Fibroblast of lung (primary cell): ENCODE measurements at regions not wholly inside any gene's neighbourhood (a gene's known extent, or its start where the extent isn't known, plus 50 kb on each side); places are given as distances from the start of the nearest gene placed in this dataset.

Experiments used
- CTCF ChIP-seq, 2 donors: IDR thresholded peaks in 1 of 2; conservative IDR thresholded peaks in 1 of 2; 1 replicate in 1 of 2; 2 replicates in 1 of 2; pipeline ENCODE4 v1.5.1; 2011 to 2012; ENCODE audit warnings: low read length in 2 of 2, control low read depth in 1 of 2, inconsistent platforms in 1 of 2, low read depth in 1 of 2, mild to moderate bottlenecking in 1 of 2
- EZH2 ChIP-seq: IDR thresholded peaks from 2 replicates; pipeline ENCODE4 v1.5.1; 2012; ENCODE audit warnings: low read length, control low read depth, mild to moderate bottlenecking; ENCODE audit errors: missing control alignments

DNA sequence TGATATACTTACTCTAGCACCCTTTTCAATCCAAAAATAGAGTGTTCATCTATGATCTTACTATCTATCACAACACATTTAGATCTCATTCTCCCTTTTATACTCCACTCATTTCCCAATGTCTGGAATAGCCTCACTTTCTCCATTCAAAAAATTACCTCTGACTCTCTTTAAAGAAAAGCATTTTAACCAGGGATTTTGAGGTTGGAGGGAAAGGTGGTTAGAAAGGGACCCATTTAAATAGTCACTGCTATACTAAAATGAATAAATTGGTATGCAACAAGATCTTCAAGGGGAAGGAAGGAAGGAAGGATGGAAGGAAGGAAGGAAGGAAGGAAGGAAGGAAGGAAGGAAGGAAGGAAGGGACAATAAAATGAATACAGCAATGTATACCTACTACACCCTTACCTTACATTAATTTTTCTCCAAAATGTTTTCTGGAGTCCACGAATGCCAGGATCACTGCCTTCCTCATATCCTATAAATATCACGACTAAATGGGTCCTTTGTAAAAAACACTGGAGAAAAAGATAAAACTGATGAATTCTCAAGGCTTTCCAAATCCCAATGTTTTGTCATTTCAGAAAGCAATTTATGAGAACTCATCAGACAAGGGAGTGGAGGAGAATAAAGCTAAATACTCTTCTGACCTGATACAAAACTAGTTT lies 202.7 kb downstream of the ZEB2 start:
- TF ChIP-seq CTCF (conservative IDR thresholded peaks at IDR 0.05 in 1 of 2, IDR thresholded peaks at IDR 0.05 in 1 of 2; ENCODE audit: low read depth in 1 of 2, low read length in 2 of 2) (no peak), EZH2 (no peak)
